Effector memory CD8-positive, alpha-beta T cell (primary cell): ENCODE measurements at regions not wholly inside any gene's neighbourhood (a gene's known extent, or its start where the extent isn't known, plus 50 kb on each side); places are given as distances from the start of the nearest gene placed in this dataset.
"Not testable (repeated sequence)": the region's sequence is repeated elsewhere in the genome, so short reads cannot be mapped to it uniquely, and the experiment has no call there.

Experiments used
- ATAC-seq: fragments of 150-1000 bp; cut with Tn5 transposase; replicated peaks from 2 replicates; pipeline ENCODE4 v1.10.0; 2021; ENCODE audit warnings: mild to moderate bottlenecking, moderate library complexity
- DNase-seq, 3 experiments: peaks; one replicate each; pipeline ENCODE4 v3.0.0; 2021
- H3K27ac Mint-ChIP-seq, 2 donors: one replicate each; pipeline ENCODE4 v1.8.0; 2022; ENCODE audit warnings: mild to moderate bottlenecking in 2 of 2, mixed read lengths in 2 of 2, moderate library complexity in 2 of 2
- H3K27me3 Mint-ChIP-seq, 2 donors: one replicate each; pipeline ENCODE4 v1.8.0; 2022; ENCODE audit warnings: mixed read lengths in 2 of 2
- H3K36me3 Mint-ChIP-seq: one replicate; pipeline ENCODE4 v1.8.0; 2022; ENCODE audit warnings: mild to moderate bottlenecking, moderate library complexity, mixed read lengths; ENCODE audit not compliant: insufficient read depth
- H3K4me1 Mint-ChIP-seq, 2 donors: one replicate each; pipeline ENCODE4 v1.8.0; 2022; ENCODE audit warnings: low read depth in 2 of 2, mixed read lengths in 2 of 2
- H3K4me3 Mint-ChIP-seq, 2 donors: one replicate each; pipeline ENCODE4 v1.8.0; 2022; ENCODE audit warnings: mild to moderate bottlenecking in 2 of 2, mixed read lengths in 2 of 2, moderate library complexity in 2 of 2
- H3K9me3 Mint-ChIP-seq, 2 donors: one replicate each; pipeline ENCODE4 v1.8.0; 2022; ENCODE audit warnings: mixed read lengths in 2 of 2

- Mint-ChIP-seq H3K27me3 (no peaks in the 10 kb centered on the region), H3K4me1 (peaks cover 11 to 24% of the 10 kb centered on the region in 2 donors), H3K9me3 (peaks cover 0 to 2% of the 10 kb centered on the region in 2 donors), H3K36me3 (no peaks in the 10 kb centered on the region), H3K27ac (no peak overlapping the region), H3K4me3 (no peak overlapping the region)
- DNase-seq (no peak), ATAC-seq (no peak)
Observed at GRCh38 chr6:156421933-156422332, 355.2 kb upstream of the ARID1B start.

DNA sequence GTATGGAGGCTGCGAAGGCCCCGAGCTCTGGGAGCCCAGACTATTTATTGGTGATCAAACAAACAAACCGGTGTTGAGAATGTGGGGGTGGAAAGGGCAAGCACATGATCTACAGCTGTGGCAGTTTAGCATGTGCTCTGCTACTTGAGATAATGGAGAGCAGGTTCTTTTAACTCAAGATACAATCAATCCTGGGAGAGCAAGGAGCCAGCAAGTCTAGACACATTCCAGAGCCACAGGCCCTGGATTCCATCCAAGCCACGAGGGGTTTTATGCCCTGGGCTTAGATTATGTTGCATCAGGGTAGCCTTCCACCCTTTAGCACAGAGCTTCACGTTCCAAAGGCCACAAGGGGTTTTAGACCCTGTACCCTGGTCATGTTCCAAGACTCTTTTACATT lies 355.9 kb upstream of the ARID1B start:
- not testable (repeated sequence) for H3K27ac Mint-ChIP-seq, H3K27me3 Mint-ChIP-seq, ATAC-seq, DNase-seq, H3K4me3 Mint-ChIP-seq, H3K36me3 Mint-ChIP-seq, H3K9me3 Mint-ChIP-seq
- peaks cover 11 to 24% of the 10 kb centered on the region in 2 donors for H3K4me1 Mint-ChIP-seq

- Mint-ChIP-seq H3K36me3 (no peaks in the 10 kb centered on the region), H3K4me3 (no peak overlapping the region), H3K27ac (no peak overlapping the region), H3K4me1 (peaks cover 11 to 24% of the 10 kb centered on the region in 2 donors), H3K9me3 (peaks cover 0 to 2% of the 10 kb centered on the region in 2 donors), H3K27me3 (no peaks in the 10 kb centered on the region)
- DNase-seq (no peak), ATAC-seq (no peak)
Observed at GRCh38 chr6:156420172-156420993, 356.8 kb upstream of the ARID1B start.

DNA sequence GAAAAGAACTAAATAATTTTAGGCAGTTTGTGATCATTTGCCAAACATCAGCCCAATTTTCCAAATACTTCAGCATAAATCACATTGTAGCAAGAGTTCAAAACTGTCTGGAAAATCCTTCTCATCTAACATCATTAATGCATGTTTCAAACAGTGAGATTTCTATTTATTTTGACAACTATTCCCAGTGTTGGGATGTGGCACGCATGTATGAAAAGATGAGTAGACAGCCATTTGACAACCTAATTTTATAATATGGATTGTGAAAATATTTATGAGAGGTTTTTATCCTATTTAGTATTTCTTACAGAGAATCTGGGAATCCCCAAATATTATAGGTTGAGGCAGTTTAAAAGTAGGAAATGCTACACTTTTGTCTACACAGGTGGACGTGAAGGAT lies 357.6 kb upstream of the ARID1B start:
- DNase-seq (no peak), ATAC-seq (no peak)
- Mint-ChIP-seq H3K9me3 (peaks cover 0 to 2% of the 10 kb centered on the region in 2 donors), H3K27me3 (no peaks in the 10 kb centered on the region), H3K36me3 (no peaks in the 10 kb centered on the region), H3K4me3 (no peak overlapping the region), H3K27ac (no peak overlapping the region), H3K4me1 (peaks cover 11 to 23% of the 10 kb centered on the region in 2 donors)

DNA sequence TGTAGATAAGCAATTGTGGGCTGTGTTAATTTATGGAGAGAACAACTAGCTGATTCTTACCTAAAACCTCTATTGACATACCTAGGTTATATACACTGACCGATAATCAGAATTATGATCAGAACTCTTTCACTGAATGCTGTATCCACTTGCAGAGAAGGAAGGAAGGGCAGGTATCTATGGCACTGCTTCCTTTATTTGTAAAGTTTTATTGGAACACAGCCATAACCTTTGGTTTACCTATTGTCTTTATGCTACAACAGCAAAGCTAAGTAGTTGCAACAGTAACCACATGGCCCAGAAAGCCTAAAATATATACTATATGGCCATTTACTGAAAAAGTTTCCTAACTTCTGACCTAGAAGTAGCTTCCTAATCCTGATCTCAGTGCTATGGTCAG lies 358.9 kb upstream of the ARID1B start:
- no peak for DNase-seq
- Mint-ChIP-seq H3K27me3 (no peaks in the 10 kb centered on the region), H3K4me1 (peaks cover under 1 to 9% of the 10 kb centered on the region in 2 donors), H3K36me3 (no peaks in the 10 kb centered on the region), H3K9me3 (peaks cover 0 to 2% of the 10 kb centered on the region in 2 donors), H3K27ac (no peak overlapping the region), H3K4me3 (no peak overlapping the region)
- no peak for ATAC-seq

DNA sequence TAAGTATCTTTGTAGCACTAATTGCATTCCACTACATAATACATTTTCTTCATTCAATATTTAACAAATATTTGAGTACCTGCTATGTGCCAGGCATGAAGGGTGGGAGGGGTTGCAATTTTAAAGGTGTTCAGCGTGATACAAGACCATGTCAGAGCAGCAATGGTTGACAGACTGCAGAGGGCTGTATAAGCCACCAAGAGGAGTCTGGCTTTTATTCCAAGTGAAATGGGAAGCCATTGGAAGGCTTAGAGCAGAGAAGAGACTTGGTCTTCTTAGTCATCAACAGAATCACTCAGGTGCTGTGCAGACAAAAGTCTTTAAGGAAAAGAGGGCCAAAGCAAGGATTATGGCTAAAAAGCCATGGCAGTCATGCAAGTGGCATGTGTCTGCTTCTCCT lies 360.8 kb upstream of the ARID1B start:
- H3K4me1 Mint-ChIP-seq, result no peaks in the 10 kb centered on the region
- H3K27me3 Mint-ChIP-seq, result no peaks in the 10 kb centered on the region
- no peak overlapping the region for H3K4me3 Mint-ChIP-seq
- H3K27ac Mint-ChIP-seq, result no peak overlapping the region
- DNase-seq (no peak), ATAC-seq (no peak)
- no peaks in the 10 kb centered on the region for H3K36me3 Mint-ChIP-seq
- H3K9me3 Mint-ChIP-seq, result no peaks in the 10 kb centered on the region

- no peak overlapping the region for H3K27ac Mint-ChIP-seq
- H3K4me1 Mint-ChIP-seq, result no peaks in the 10 kb centered on the region
- ATAC-seq (no peak), DNase-seq (no peak)
- H3K9me3 Mint-ChIP-seq, result no peaks in the 10 kb centered on the region
- peaks cover 0 to 10% of the 10 kb centered on the region in 2 donors for H3K27me3 Mint-ChIP-seq
- H3K4me3 Mint-ChIP-seq, result no peak overlapping the region
- H3K36me3 Mint-ChIP-seq, result peaks cover 4% of the 10 kb centered on the region
Observed at GRCh38 chr6:156413154-156413553, 364.0 kb upstream of the ARID1B start.

GRCh38 chr6:156410649-156411048 lies 366.5 kb upstream of the ARID1B start:
- Mint-ChIP-seq H3K9me3 (no peaks in the 10 kb centered on the region), H3K27ac (no peak overlapping the region), H3K4me3 (no peak overlapping the region)

GRCh38 chr6:156408655-156409054 lies 368.5 kb upstream of the ARID1B start:
- H3K27me3 Mint-ChIP-seq, result peaks cover 15 to 26% of the 10 kb centered on the region in 2 donors
- no peak for ATAC-seq
- H3K9me3 Mint-ChIP-seq, result no peaks in the 10 kb centered on the region
- H3K4me3 Mint-ChIP-seq, result no peak overlapping the region
- H3K36me3 Mint-ChIP-seq, result peaks cover 4% of the 10 kb centered on the region
- no peak overlapping the region for H3K27ac Mint-ChIP-seq
- no peaks in the 10 kb centered on the region for H3K4me1 Mint-ChIP-seq
- no peak for DNase-seq

More at GRCh38 chr6:156410649-156411048, 366.5 kb upstream of the ARID1B start:
- H3K27me3 Mint-ChIP-seq, result peaks cover 9 to 21% of the 10 kb centered on the region in 2 donors
- DNase-seq (no peak), ATAC-seq (no peak)
- no peaks in the 10 kb centered on the region for H3K4me1 Mint-ChIP-seq
- peaks cover 4% of the 10 kb centered on the region for H3K36me3 Mint-ChIP-seq

DNA sequence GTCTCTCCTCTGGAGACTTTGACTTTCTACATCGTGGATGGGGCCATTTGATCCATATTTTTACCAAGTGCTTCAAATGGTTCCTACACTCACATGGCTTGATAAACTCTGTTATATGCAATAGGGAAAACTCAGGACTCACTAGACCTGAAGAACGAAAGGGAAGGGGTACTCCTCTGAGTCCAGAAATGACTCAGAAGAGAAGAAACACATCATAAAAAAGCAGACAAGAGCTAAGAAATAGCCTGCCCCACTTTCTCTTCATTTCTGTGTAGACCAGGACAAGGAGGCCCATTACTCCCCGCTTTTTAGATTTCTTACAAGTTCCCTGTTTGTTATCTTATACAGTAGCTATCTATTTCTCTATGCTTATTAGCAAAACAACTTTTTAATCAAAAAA lies 369.8 kb upstream of the ARID1B start:
- DNase-seq, result no peak
- peaks cover 4% of the 10 kb centered on the region for H3K36me3 Mint-ChIP-seq
- peaks cover 22 to 32% of the 10 kb centered on the region in 2 donors for H3K27me3 Mint-ChIP-seq
- H3K9me3 Mint-ChIP-seq, result no peaks in the 10 kb centered on the region
- no peaks in the 10 kb centered on the region for H3K4me1 Mint-ChIP-seq
- no peak overlapping the region for H3K4me3 Mint-ChIP-seq
- no peak for ATAC-seq
- no peak overlapping the region for H3K27ac Mint-ChIP-seq

GRCh38 chr6:156406688-156407087 lies 370.5 kb upstream of the ARID1B start:
- Mint-ChIP-seq H3K36me3 (peaks cover 4% of the 10 kb centered on the region), H3K27me3 (peaks cover 29 to 37% of the 10 kb centered on the region in 2 donors)

GRCh38 chr6:156406099-156406498 lies 371.1 kb upstream of the ARID1B start:
- Mint-ChIP-seq H3K27me3 (peaks cover 34 to 43% of the 10 kb centered on the region in 2 donors), H3K4me1 (no peaks in the 10 kb centered on the region), H3K27ac (no peak overlapping the region), H3K9me3 (no peaks in the 10 kb centered on the region), H3K36me3 (peaks cover 4% of the 10 kb centered on the region), H3K4me3 (no peak overlapping the region)
- no peak for DNase-seq
- ATAC-seq, result no peak

More at GRCh38 chr6:156406688-156407087, 370.5 kb upstream of the ARID1B start:
- no peak overlapping the region for H3K27ac Mint-ChIP-seq
- no peaks in the 10 kb centered on the region for H3K9me3 Mint-ChIP-seq
- H3K4me1 Mint-ChIP-seq, result no peaks in the 10 kb centered on the region
- DNase-seq, result no peak
- no peak overlapping the region for H3K4me3 Mint-ChIP-seq
- no peak for ATAC-seq

DNA sequence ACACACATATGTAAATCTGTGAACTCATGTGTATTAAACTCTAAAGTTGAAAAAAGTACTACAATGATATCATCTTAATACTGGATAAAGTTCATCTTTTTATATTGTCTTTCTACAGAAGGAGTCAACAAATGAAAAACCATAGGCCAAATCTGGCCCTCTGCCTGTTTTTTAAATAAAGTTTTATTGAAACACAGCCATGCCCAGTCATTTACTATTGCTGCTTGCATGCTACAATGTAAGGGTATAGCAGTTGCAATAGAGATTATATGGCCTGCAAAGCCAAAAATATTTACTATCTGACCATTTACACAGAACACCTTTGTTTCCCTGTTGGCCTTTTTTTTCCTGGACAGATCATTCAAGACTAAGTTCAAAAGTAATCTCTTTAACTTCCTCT lies 374.6 kb upstream of the ARID1B start:
- Mint-ChIP-seq H3K4me1 (peaks cover 0 to 6% of the 10 kb centered on the region in 2 donors), H3K4me3 (no peak overlapping the region), H3K27ac (no peak overlapping the region), H3K36me3 (no peaks in the 10 kb centered on the region), H3K27me3 (peaks cover 31 to 54% of the 10 kb centered on the region in 2 donors), H3K9me3 (no peaks in the 10 kb centered on the region)
- ATAC-seq (no peak), DNase-seq (no peak)

DNA sequence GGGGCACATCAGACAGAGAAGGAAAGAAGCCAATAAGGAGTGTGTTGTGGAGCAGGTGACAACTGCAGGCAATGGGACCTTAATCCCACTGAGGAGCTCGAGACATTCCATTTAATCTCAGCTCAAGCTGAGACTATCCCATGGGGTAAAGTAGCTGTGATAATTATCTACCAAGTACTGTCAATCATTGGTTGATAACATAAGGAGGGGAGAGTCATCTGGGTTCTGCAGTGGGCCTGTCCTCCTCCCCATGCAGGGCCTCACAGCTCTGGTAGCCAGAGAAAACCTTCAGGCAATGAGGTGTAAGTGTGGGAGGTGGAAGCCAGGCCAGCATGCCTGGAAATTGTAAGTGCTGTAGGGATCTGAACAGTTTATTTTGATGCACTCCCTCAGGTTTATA lies 375.0 kb upstream of the ARID1B start:
- H3K27me3 Mint-ChIP-seq, result peaks cover 27 to 50% of the 10 kb centered on the region in 2 donors
- no peaks in the 10 kb centered on the region for H3K9me3 Mint-ChIP-seq
- no peak overlapping the region for H3K4me3 Mint-ChIP-seq
- ATAC-seq (no peak), DNase-seq (no peak)
- H3K36me3 Mint-ChIP-seq, result no peaks in the 10 kb centered on the region
- peaks cover 0 to 7% of the 10 kb centered on the region in 2 donors for H3K4me1 Mint-ChIP-seq
- H3K27ac Mint-ChIP-seq, result no peak overlapping the region
